Esophagus squamous epithelium (tissue), 4 donors: ENCODE measurements at regions not wholly inside any gene's neighbourhood (a gene's known extent, or its start where the extent isn't known, plus 50 kb on each side); places are given as distances from the start of the nearest gene placed in this dataset.

Experiments
- POLR2A ChIP-seq, 4 donors: fragments of 450-650 bp; IDR thresholded peaks; one replicate each; pipeline ENCODE4 v1.6.1; 2017; ENCODE audit warnings: antibody characterized with exemption in 4 of 4, mild to moderate bottlenecking in 4 of 4, moderate library complexity in 3 of 4
- TF ChIP-seq, protein P1 (sequence below), 6 experiments: fragments of 450-650 bp in 4 of 6; fragments of 200-600 bp in 2 of 6; sonication (generic) in 2 of 6; IDR thresholded peaks; one replicate each; pipeline ENCODE4 v1.5.1; 2016 to 2019; ENCODE audit warnings: antibody characterized with exemption in 6 of 6, mild to moderate bottlenecking in 4 of 6, moderate library complexity in 4 of 6

- TF ChIP-seq, protein P1, sequence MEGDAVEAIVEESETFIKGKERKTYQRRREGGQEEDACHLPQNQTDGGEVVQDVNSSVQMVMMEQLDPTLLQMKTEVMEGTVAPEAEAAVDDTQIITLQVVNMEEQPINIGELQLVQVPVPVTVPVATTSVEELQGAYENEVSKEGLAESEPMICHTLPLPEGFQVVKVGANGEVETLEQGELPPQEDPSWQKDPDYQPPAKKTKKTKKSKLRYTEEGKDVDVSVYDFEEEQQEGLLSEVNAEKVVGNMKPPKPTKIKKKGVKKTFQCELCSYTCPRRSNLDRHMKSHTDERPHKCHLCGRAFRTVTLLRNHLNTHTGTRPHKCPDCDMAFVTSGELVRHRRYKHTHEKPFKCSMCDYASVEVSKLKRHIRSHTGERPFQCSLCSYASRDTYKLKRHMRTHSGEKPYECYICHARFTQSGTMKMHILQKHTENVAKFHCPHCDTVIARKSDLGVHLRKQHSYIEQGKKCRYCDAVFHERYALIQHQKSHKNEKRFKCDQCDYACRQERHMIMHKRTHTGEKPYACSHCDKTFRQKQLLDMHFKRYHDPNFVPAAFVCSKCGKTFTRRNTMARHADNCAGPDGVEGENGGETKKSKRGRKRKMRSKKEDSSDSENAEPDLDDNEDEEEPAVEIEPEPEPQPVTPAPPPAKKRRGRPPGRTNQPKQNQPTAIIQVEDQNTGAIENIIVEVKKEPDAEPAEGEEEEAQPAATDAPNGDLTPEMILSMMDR (IDR thresholded peaks at IDR 0.05): no peak
- TF ChIP-seq POLR2A (IDR thresholded peaks at IDR 0.05): no peak
These were observed 176.9 kb downstream of the VAPA start for GRCh38 chr18:10090668-10091067.
